SK-N-SH (cell line): ENCODE measurements at regions not wholly inside any gene's neighbourhood (a gene's known extent, or its start where the extent isn't known, plus 50 kb on each side); places are given as distances from the start of the nearest gene placed in this dataset.

ENCODE experiments used
- CTCF ChIP-seq: fragments of 200-600 bp; sonication (generic); IDR thresholded peaks from 2 replicates; pipeline ENCODE4 v1.6.1; 2017; ENCODE audit warnings: antibody characterized with exemption, mild to moderate bottlenecking, moderate library complexity
- NFIC ChIP-seq: IDR thresholded peaks from 2 replicates; pipeline ENCODE4 v1.4.0; 2012; ENCODE audit warnings: borderline replicate concordance
- TAF1 ChIP-seq: IDR thresholded peaks from 2 replicates; pipeline ENCODE4 v1.6.1; 2012; ENCODE audit warnings: low read depth, mild to moderate bottlenecking, low read length, moderate library complexity, borderline replicate concordance

- no peak for TF ChIP-seq TAF1
- no peak for TF ChIP-seq CTCF
- TF ChIP-seq NFIC: no peak
These were observed 135.5 kb upstream of the SPACA1 start for GRCh38 chr6:87912102-87912501.
